Hepatocyte (in vitro differentiated cells): ENCODE measurements at regions not wholly inside any gene's neighbourhood (a gene's known extent, or its start where the extent isn't known, plus 50 kb on each side); places are given as distances from the start of the nearest gene placed in this dataset.

ENCODE experiments used
- DNase-seq: peaks from one replicate; pipeline ENCODE4 v3.0.0-alpha.2; 2016; ENCODE audit warnings: low spot score
- H2AFZ ChIP-seq: fragments of 200-600 bp; sonication (generic); 2 replicates; pipeline ENCODE4 v1.6.0; 2016; ENCODE audit warnings: antibody characterized with exemption, mild to moderate bottlenecking
- H3K27ac ChIP-seq: fragments of 200-600 bp; sonication (generic); 2 replicates; pipeline ENCODE4 v1.5.1; 2016; ENCODE audit warnings: mild to moderate bottlenecking
- H3K27me3 ChIP-seq: fragments of 200-600 bp; sonication (generic); 2 replicates; pipeline ENCODE4 v1.6.1; 2016
- H3K36me3 ChIP-seq: fragments of 200-600 bp; sonication (generic); replicated peaks from 2 replicates; pipeline ENCODE4 v1.5.1; 2016; ENCODE audit warnings: low read depth; ENCODE audit not compliant: insufficient read depth
- H3K4me1 ChIP-seq: fragments of 200-600 bp; sonication (generic); 2 replicates; pipeline ENCODE4 v1.5.1; 2016; ENCODE audit warnings: mild to moderate bottlenecking, moderate library complexity; ENCODE audit not compliant: insufficient read depth
- H3K4me2 ChIP-seq: fragments of 200-600 bp; sonication (generic); 2 replicates; pipeline ENCODE4 v1.6.0; 2016
- H3K4me3 ChIP-seq: fragments of 200-600 bp; sonication (generic); 2 replicates; pipeline ENCODE4 v1.5.1; 2016; ENCODE audit warnings: mild to moderate bottlenecking
- H3K79me2 ChIP-seq: fragments of 200-600 bp; sonication (generic); 2 replicates; pipeline ENCODE4 v1.6.0; 2017; ENCODE audit warnings: mild to moderate bottlenecking
- H3K9me2 ChIP-seq: fragments of 200-600 bp; sonication (generic); replicated peaks from 2 replicates; pipeline ENCODE4 v1.6.0; 2017; ENCODE audit warnings: mild to moderate bottlenecking; ENCODE audit not compliant: insufficient read depth
- H3K9me3 ChIP-seq: fragments of 200-600 bp; sonication (generic); 2 replicates; pipeline ENCODE4 v1.5.1; 2016; ENCODE audit warnings: low read depth, mild to moderate bottlenecking
- H4K20me1 ChIP-seq: fragments of 200-600 bp; sonication (generic); 2 replicates; pipeline ENCODE4 v1.6.0; 2016; ENCODE audit warnings: mild to moderate bottlenecking; ENCODE audit not compliant: insufficient read depth, poor library complexity, severe bottlenecking
- CTCF ChIP-seq: fragments of 200-600 bp; sonication (generic); IDR thresholded peaks from 2 replicates; pipeline ENCODE4 v1.5.1; 2016; ENCODE audit warnings: antibody characterized with exemption, mild to moderate bottlenecking; ENCODE audit not compliant: poor library complexity
- EZH2 ChIP-seq: fragments of 200-600 bp; sonication (generic); IDR thresholded peaks from 2 replicates; pipeline ENCODE4 v1.6.1; 2016; ENCODE audit warnings: antibody characterized with exemption, mild to moderate bottlenecking, borderline replicate concordance
- EZH2phosphoT487 ChIP-seq: fragments of 200-600 bp; sonication (generic); IDR thresholded peaks from one replicate; pipeline ENCODE4 v1.6.1; 2018; ENCODE audit warnings: antibody characterized with exemption, mild to moderate bottlenecking, low read depth, moderate library complexity; ENCODE audit not compliant: unreplicated experiment, severe bottlenecking
- WGBS: methylation state at CpG from one replicate; pipeline ENCODE4 v1.1.6; 2016; ENCODE audit warnings: low lambda C conversion rate; ENCODE audit errors: missing lambda C conversion rate; 5-methylcytosine and 5-hydroxymethylcytosine counted together

- WGBS, result 91% methylated on average over 2 of the region's 2 CpGs
Observed at GRCh38 chr5:125338440-125339174, 592.2 kb upstream of the ZNF608 start.

GRCh38 chr5:125341436-125341835 is 595.0 kb upstream of the ZNF608 start:
- no peak overlapping the region for H3K27ac ChIP-seq
- no peaks in the 10 kb centered on the region for H3K27me3 ChIP-seq
- H3K4me2 ChIP-seq, result no peak overlapping the region
- no peaks in the 10 kb centered on the region for H3K79me2 ChIP-seq
- H3K4me3 ChIP-seq, result no peak overlapping the region
- no peaks in the 10 kb centered on the region for H3K4me1 ChIP-seq
- no peaks in the 10 kb centered on the region for H4K20me1 ChIP-seq
- no peak overlapping the region for H2AFZ ChIP-seq
- no peak for DNase-seq
- no peaks in the 10 kb centered on the region for H3K9me3 ChIP-seq
- H3K36me3 ChIP-seq, result no peaks in the 10 kb centered on the region
- WGBS, result 80% methylated on average over 1 of the region's 1 CpG
- TF ChIP-seq CTCF (no peak), EZH2 (no peak), EZH2phosphoT487 (no peak)
- no peaks in the 10 kb centered on the region for H3K9me2 ChIP-seq

More at GRCh38 chr5:125338440-125339174, 592.2 kb upstream of the ZNF608 start:
- Histone ChIP-seq H3K4me1 (no peaks in the 10 kb centered on the region), H3K9me2 (no peaks in the 10 kb centered on the region), H3K4me2 (no peak overlapping the region), H3K27me3 (no peaks in the 10 kb centered on the region), H3K4me3 (no peak overlapping the region), H3K27ac (no peak overlapping the region), H3K36me3 (no peaks in the 10 kb centered on the region), H4K20me1 (no peaks in the 10 kb centered on the region), H3K79me2 (no peaks in the 10 kb centered on the region), H2AFZ (no peak overlapping the region), H3K9me3 (no peaks in the 10 kb centered on the region)
- no peak for TF ChIP-seq EZH2
- TF ChIP-seq EZH2phosphoT487, result no peak
- TF ChIP-seq CTCF, result no peak
- DNase-seq, result no peak

- Histone ChIP-seq H3K36me3 (no peaks in the 10 kb centered on the region), H3K4me3 (no peak overlapping the region), H3K9me2 (no peaks in the 10 kb centered on the region), H3K9me3 (no peaks in the 10 kb centered on the region), H3K4me2 (no peak overlapping the region), H3K27me3 (no peaks in the 10 kb centered on the region), H2AFZ (no peak overlapping the region), H4K20me1 (no peaks in the 10 kb centered on the region), H3K4me1 (no peaks in the 10 kb centered on the region), H3K27ac (no peak overlapping the region), H3K79me2 (no peaks in the 10 kb centered on the region)
- WGBS, result 28% methylated on average over 2 of the region's 2 CpGs
- DNase-seq, result no peak
- TF ChIP-seq CTCF (no peak), EZH2 (no peak), EZH2phosphoT487 (no peak)
Observed at GRCh38 chr5:125343015-125343414, 596.6 kb upstream of the ZNF608 start.

- H3K9me3 ChIP-seq, result no peaks in the 10 kb centered on the region
- no peak overlapping the region for H3K4me2 ChIP-seq
- no peaks in the 10 kb centered on the region for H3K27me3 ChIP-seq
- H3K36me3 ChIP-seq, result no peaks in the 10 kb centered on the region
- peaks cover 6% of the 10 kb centered on the region for H3K4me1 ChIP-seq
- no peaks in the 10 kb centered on the region for H3K79me2 ChIP-seq
- no peaks in the 10 kb centered on the region for H4K20me1 ChIP-seq
- no peak for DNase-seq
- no peak overlapping the region for H3K4me3 ChIP-seq
- 95% methylated on average over 5 of the region's 5 CpGs for WGBS
- H3K9me2 ChIP-seq, result no peaks in the 10 kb centered on the region
- no peak overlapping the region for H3K27ac ChIP-seq
- TF ChIP-seq EZH2phosphoT487 (no peak), EZH2 (no peak), CTCF (no peak)
- H2AFZ ChIP-seq, result no peak overlapping the region
Observed at GRCh38 chr5:125346316-125346715, 599.9 kb upstream of the ZNF608 start.
